ENCODE measurements at regions not wholly inside any gene's neighbourhood (a gene's known extent, or its start where the extent isn't known, plus 50 kb on each side); places are given as distances from the start of the nearest gene placed in this dataset.

GRCh38 chr10:128314686-128315085 lies 188.5 kb upstream of the MKI67 start:
- no peak for DNase-seq (ENCODE audit: low spot score)
- TF ChIP-seq CTCF (IDR thresholded peaks at IDR 0.05; ENCODE audit: extremely low read depth, insufficient read depth, missing control alignments), result no peak
- in situ Hi-C loops (cut with MboI; ENCODE audit: low pct_unique_long_range_greater_than_20kb, low sequenced_read_pairs, unreplicated experiment), result no loop called here

DNA sequence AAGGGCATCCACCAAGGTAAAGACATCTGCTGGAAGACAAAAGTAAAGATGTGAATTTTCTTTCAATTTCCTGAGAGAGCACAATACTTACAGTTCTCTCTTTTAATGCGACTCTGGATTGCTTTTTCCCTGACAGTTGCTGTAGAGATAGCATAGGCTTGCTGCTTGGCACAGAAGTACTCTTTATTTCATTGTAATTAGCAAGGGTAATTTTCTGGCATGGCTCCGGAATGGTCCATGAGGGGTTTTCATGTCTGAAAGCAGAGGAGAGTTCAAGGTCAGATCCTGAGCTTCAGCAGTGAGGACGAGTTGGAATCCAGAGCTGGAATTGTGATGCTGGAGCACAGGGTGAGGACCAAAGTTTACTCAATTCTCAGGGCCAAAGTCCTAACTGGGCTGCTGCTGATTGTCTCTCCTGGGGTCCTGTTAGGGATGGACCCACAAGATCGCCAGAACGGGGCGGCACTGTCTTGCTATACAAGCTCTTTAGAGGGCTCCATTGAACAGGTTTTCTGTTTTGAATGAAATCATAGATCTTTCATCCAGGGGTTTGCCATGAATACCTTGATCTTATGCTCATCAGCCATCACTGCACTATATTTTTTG lies 190.0 kb upstream of the MKI67 start:
- no peak for TF ChIP-seq CTCF (IDR thresholded peaks at IDR 0.05; ENCODE audit: extremely low read depth, insufficient read depth, missing control alignments)
- in situ Hi-C loops (cut with MboI; ENCODE audit: low pct_unique_long_range_greater_than_20kb, low sequenced_read_pairs, unreplicated experiment), result no loop called here
- DNase-seq (ENCODE audit: low spot score), result no peak

DNA sequence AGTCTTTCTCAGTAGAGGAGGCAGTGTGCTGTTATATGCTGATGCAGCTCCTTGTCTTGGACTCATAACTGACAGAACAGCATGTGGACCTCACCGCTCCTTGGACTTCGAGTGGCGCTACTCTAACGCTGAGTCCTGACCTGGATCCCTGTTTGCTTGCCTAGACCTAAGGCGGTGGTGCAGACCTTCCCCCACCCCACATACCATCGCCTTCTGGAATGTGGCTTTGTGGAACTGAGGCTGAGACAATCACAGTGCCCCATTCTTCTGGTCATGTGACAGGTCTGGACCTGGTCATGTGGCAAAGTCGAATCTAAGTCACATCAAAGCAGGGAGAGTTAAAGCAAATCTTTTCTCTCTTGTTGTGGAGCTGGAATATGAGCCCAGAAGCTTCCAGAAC lies 190.7 kb upstream of the MKI67 start:
- in situ Hi-C loops (cut with MboI; ENCODE audit: low pct_unique_long_range_greater_than_20kb, low sequenced_read_pairs, unreplicated experiment), result no loop called here
- no peak for DNase-seq (ENCODE audit: low spot score)
- no peak for TF ChIP-seq CTCF (IDR thresholded peaks at IDR 0.05; ENCODE audit: extremely low read depth, insufficient read depth, missing control alignments)

DNA sequence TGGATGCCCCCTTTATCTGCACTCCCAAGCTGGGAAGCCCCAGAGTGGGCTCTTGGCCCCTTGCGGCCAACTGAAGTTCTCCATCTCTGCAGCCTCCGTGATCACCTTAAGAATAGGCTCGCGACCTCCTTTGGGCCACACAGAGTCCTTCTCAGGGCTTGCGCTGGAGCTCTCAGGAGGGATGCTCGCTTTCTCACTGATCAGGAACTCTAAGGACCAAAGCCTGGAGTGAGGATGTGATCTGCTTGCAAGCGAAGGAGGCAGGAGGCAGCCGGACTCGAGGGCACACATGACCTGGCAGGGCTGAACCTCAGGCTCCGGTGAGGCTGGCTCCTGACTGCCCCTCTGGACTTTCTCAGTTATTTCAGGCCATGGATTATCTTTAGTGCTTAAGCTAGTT lies 192.1 kb upstream of the MKI67 start:
- in situ Hi-C loops (cut with MboI; ENCODE audit: low pct_unique_long_range_greater_than_20kb, low sequenced_read_pairs, unreplicated experiment), result no loop called here
- TF ChIP-seq CTCF (IDR thresholded peaks at IDR 0.05; ENCODE audit: extremely low read depth, insufficient read depth, missing control alignments), result no peak
- no peak for DNase-seq (ENCODE audit: low spot score)

GRCh38 chr10:128318913-128319312 lies 192.7 kb upstream of the MKI67 start:
- TF ChIP-seq CTCF (IDR thresholded peaks at IDR 0.05; ENCODE audit: extremely low read depth, insufficient read depth, missing control alignments), result no peak
- DNase-seq (ENCODE audit: low spot score), result no peak
- in situ Hi-C loops (cut with MboI; ENCODE audit: low pct_unique_long_range_greater_than_20kb, low sequenced_read_pairs, unreplicated experiment), result no loop called here

DNA sequence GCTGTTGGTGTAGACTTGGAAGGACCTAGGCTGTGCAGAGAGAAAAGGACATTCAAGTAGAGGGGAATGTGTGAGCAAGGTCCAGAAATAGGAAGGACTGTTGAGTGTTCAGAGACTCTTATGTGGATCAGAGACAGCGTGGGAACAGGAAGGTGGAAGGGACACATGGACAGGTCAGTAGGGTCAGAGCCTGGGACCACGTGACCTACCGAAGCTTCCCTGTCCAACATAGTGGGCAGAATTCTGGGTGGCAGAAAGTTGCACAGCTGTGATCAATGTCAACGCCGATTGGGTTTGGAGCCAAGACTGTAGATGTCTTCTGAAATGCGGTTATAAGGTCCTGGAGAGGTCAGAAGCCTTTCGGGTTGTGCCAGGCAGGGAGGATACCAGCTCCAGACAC lies 195.9 kb upstream of the MKI67 start:
- in situ Hi-C loops (cut with MboI; ENCODE audit: low pct_unique_long_range_greater_than_20kb, low sequenced_read_pairs, unreplicated experiment), result no loop called here
- DNase-seq (ENCODE audit: low spot score), result no peak
- TF ChIP-seq CTCF (IDR thresholded peaks at IDR 0.05; ENCODE audit: extremely low read depth, insufficient read depth, missing control alignments), result no peak

DNA sequence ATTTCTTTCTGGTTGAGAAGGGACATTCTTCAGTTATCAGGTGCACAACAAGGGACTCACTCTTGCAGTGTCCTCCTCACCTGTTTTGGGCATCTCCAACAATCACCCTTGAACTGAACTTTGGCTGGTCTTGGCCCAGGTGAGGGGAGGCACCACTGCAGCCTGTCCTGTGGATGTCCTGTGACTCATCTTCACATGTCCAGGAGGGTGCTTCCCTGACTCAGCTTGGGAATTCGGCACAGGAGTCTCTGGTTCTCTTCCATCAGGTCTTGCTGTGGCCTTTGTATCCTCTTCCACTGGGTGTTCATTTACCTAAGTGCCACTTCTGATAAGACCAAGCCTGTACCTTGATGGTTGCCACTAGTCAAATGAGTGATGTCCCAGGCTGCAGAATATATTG lies 196.7 kb upstream of the MKI67 start:
- DNase-seq (ENCODE audit: low spot score), result no peak
- in situ Hi-C loops (cut with MboI; ENCODE audit: low pct_unique_long_range_greater_than_20kb, low sequenced_read_pairs, unreplicated experiment), result no loop called here
- no peak for TF ChIP-seq CTCF (IDR thresholded peaks at IDR 0.05; ENCODE audit: extremely low read depth, insufficient read depth, missing control alignments)
